ENCODE measurements at regions not wholly inside any gene's neighbourhood (a gene's known extent, or its start where the extent isn't known, plus 50 kb on each side); places are given as distances from the start of the nearest gene placed in this dataset.
A peak's percentile ranks its signal among the peaks of the same experiment; 100 is the strongest.

GRCh38 chr3:104132566-104133403, 1233.9 kb upstream of the ALCAM start:
- Mint-ChIP-seq H3K27ac (peak overlapping the region in 1 of 3 experiments; percentile 6), H3K27me3 (ENCODE audit: low read depth) (no peaks in the 10 kb centered on the region), H3K4me3 (no peak overlapping the region), H3K9me3 (peaks cover 6% of the 10 kb centered on the region), H3K36me3 (ENCODE audit: low read depth) (no peaks in the 10 kb centered on the region), H3K4me1 (peaks cover 6% of the 10 kb centered on the region)
- no peak for TF ChIP-seq CTCF (IDR thresholded peaks at IDR 0.05; ENCODE audit: unreplicated experiment in 3 of 3)

DNA sequence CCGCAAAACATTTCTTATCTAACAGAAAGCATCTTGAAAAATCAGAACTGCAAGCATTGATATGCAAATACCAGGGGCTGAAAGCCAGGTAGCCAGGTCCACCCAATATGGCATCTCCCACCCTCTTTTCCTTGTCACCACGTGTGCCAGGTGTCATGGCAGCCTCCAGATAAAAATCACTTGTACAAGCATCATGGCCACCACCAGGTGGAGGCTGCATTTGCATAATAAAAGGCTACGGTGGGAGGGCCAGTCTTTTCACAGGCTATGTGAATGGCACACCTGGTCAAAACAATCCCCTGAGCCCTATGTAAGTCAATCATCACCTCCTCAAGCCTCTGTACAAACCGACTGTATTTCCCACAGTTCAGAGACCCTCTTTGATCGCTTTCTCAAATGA, 1233.1 kb upstream of the ALCAM start:
- TF ChIP-seq CTCF (IDR thresholded peaks at IDR 0.05; ENCODE audit: unreplicated experiment in 3 of 3): no peak
- no peak overlapping the region for H3K27ac Mint-ChIP-seq
- no peak overlapping the region for H3K4me3 Mint-ChIP-seq
- peaks cover 6% of the 10 kb centered on the region for H3K4me1 Mint-ChIP-seq
- H3K27me3 Mint-ChIP-seq (ENCODE audit: low read depth): no peaks in the 10 kb centered on the region
- no peaks in the 10 kb centered on the region for H3K36me3 Mint-ChIP-seq (ENCODE audit: low read depth)
- H3K9me3 Mint-ChIP-seq: peaks cover 6% of the 10 kb centered on the region

GRCh38 chr3:104137116-104137515, 1229.6 kb upstream of the ALCAM start:
- peaks cover 6% of the 10 kb centered on the region for H3K4me1 Mint-ChIP-seq
- H3K27me3 Mint-ChIP-seq (ENCODE audit: low read depth): no peaks in the 10 kb centered on the region
- no peak overlapping the region for H3K4me3 Mint-ChIP-seq
- H3K36me3 Mint-ChIP-seq (ENCODE audit: low read depth): no peaks in the 10 kb centered on the region
- no peak for TF ChIP-seq CTCF (IDR thresholded peaks at IDR 0.05; ENCODE audit: unreplicated experiment in 3 of 3)
- no peaks in the 10 kb centered on the region for H3K9me3 Mint-ChIP-seq
- H3K27ac Mint-ChIP-seq: peak overlapping the region; percentile 25 to 63 (median 56)

DNA sequence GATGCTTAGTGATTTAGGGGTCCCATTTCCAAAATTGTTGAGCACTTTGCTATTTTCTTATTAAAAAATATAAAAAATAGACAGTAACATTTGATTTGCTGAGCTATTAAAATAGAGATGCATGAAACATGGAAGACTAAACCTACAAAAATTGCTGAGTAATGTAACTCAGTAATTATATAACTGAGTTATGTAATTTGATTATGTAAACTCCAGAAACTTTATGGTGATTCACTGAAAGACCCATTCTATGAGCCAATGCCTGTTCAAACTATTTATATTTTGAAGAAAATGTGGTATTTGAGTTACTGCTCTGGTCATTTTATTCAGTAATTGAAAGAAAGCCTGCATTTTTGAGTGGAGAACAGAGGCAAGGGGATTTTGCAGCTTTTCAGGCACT, 1221.5 kb upstream of the ALCAM start:
- no peak overlapping the region for H3K27ac Mint-ChIP-seq
- H3K9me3 Mint-ChIP-seq: no peaks in the 10 kb centered on the region
- TF ChIP-seq CTCF (IDR thresholded peaks at IDR 0.05; ENCODE audit: unreplicated experiment in 3 of 3): no peak
- no peaks in the 10 kb centered on the region for H3K36me3 Mint-ChIP-seq (ENCODE audit: low read depth)
- no peak overlapping the region for H3K4me3 Mint-ChIP-seq
- H3K4me1 Mint-ChIP-seq: no peaks in the 10 kb centered on the region
- H3K27me3 Mint-ChIP-seq (ENCODE audit: low read depth): no peaks in the 10 kb centered on the region

GRCh38 chr3:104149154-104149553, 1217.6 kb upstream of the ALCAM start:
- no peaks in the 10 kb centered on the region for H3K36me3 Mint-ChIP-seq (ENCODE audit: low read depth)
- no peak for TF ChIP-seq CTCF (IDR thresholded peaks at IDR 0.05; ENCODE audit: unreplicated experiment in 3 of 3)
- no peaks in the 10 kb centered on the region for H3K4me1 Mint-ChIP-seq
- no peak overlapping the region for H3K4me3 Mint-ChIP-seq
- no peaks in the 10 kb centered on the region for H3K9me3 Mint-ChIP-seq
- no peak overlapping the region for H3K27ac Mint-ChIP-seq
- H3K27me3 Mint-ChIP-seq (ENCODE audit: low read depth): no peaks in the 10 kb centered on the region

DNA sequence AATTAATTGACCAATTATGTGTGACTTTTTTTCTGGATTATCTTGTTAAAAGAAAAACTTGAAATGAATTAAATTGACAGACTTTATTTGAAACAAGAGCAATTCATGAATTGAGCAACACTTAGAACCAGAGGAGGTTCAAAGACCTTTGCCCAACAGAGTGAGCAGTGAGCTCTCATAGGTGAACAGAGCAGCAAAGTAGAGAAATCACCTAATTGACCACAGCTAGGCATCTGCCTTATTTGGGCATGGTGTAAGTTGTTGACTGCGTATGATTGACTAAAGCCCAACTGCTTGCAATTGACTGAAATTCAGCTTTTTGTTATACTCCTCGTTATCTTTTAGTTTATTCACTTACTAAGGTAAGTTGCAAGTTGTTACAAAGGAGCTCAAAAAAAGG, 1216.0 kb upstream of the ALCAM start:
- no peaks in the 10 kb centered on the region for H3K4me1 Mint-ChIP-seq
- TF ChIP-seq CTCF (IDR thresholded peaks at IDR 0.05; ENCODE audit: unreplicated experiment in 3 of 3): no peak
- no peak overlapping the region for H3K4me3 Mint-ChIP-seq
- no peaks in the 10 kb centered on the region for H3K36me3 Mint-ChIP-seq (ENCODE audit: low read depth)
- no peaks in the 10 kb centered on the region for H3K27me3 Mint-ChIP-seq (ENCODE audit: low read depth)
- H3K27ac Mint-ChIP-seq: no peak overlapping the region
- H3K9me3 Mint-ChIP-seq: no peaks in the 10 kb centered on the region
